CD4-positive, alpha-beta T cell (primary cell): ENCODE measurements at regions not wholly inside any gene's neighbourhood (a gene's known extent, or its start where the extent isn't known, plus 50 kb on each side); places are given as distances from the start of the nearest gene placed in this dataset.
A peak's percentile ranks its signal among the peaks of the same experiment; 100 is the strongest.

Experiments used
- ATAC-seq: fragments of 200-7000 bp; cut with Tn5 transposase; one replicate; pipeline ENCODE4 v1.10.0; 2022; ENCODE audit warnings: mild to moderate bottlenecking; ENCODE audit not compliant: poor library complexity
- CTCF ChIA-PET: fragments of 350-600 bp; sonication (Branson Sonifier 250); formaldehyde crosslinking; loops from one replicate; lab custom pipeline; 2021; ENCODE audit warnings: antibody characterized with exemption, inconsistent platforms; lab: Charles Lee
- POLR2A ChIA-PET: fragments of 350-600 bp; sonication (Branson Sonifier 250); formaldehyde crosslinking; loops from one replicate; lab custom pipeline; 2021; ENCODE audit warnings: antibody characterized with exemption, inconsistent platforms; lab: Charles Lee
- DNase-seq, 14 experiments: peaks; one replicate each; pipeline ENCODE4 v3.0.0-alpha.2; 2013 to 2020; ENCODE audit warnings: mixed read lengths in 2 of 14
- H3K27ac ChIP-seq, 2 donors: one replicate each; pipeline versions ENCODE4 v1.5.1 to v1.7.0; 2013; ENCODE audit warnings: low read length in 2 of 2, low read depth in 1 of 2, mild to moderate bottlenecking in 1 of 2
- H3K27me3 ChIP-seq, 2 experiments: 1 replicate in 1 of 2; 2 replicates in 1 of 2; pipeline versions ENCODE4 v1.6.1 to v1.7.0; 2013; ENCODE audit warnings: low read length in 2 of 2, control low read depth in 1 of 2, mild to moderate bottlenecking in 1 of 2, moderate library complexity in 1 of 2; ENCODE audit not compliant: insufficient read depth in 2 of 2, control insufficient read depth in 1 of 2
- H3K36me3 ChIP-seq: one replicate; pipeline ENCODE4 v1.6.1; 2013; ENCODE audit warnings: low read length, control low read depth; ENCODE audit not compliant: insufficient read depth
- H3K4me1 ChIP-seq: one replicate; pipeline ENCODE4 v1.6.1; 2013; ENCODE audit warnings: low read length, control low read depth; ENCODE audit not compliant: insufficient read depth
- H3K4me3 ChIP-seq: one replicate; pipeline ENCODE4 v1.5.1; 2013; ENCODE audit warnings: mild to moderate bottlenecking, low read length, moderate library complexity
- H3K9me3 ChIP-seq, 2 experiments: 1 replicate in 1 of 2; 2 replicates in 1 of 2; pipeline versions ENCODE4 v1.6.1 to v1.7.0; 2013; ENCODE audit warnings: low read length in 2 of 2, mild to moderate bottlenecking in 2 of 2, control low read depth in 1 of 2, moderate library complexity in 1 of 2; ENCODE audit not compliant: control insufficient read depth in 1 of 2, insufficient read depth in 1 of 2
- H3K27ac Mint-ChIP-seq: one replicate; pipeline ENCODE4 v1.8.0; 2020; ENCODE audit warnings: mixed read lengths
- H3K27me3 Mint-ChIP-seq: one replicate; pipeline ENCODE4 v1.8.0; 2021; ENCODE audit warnings: mixed read lengths
- H3K36me3 Mint-ChIP-seq: one replicate; pipeline ENCODE4 v1.8.0; 2021; ENCODE audit warnings: low read depth, mixed read lengths
- H3K4me1 Mint-ChIP-seq: one replicate; pipeline ENCODE4 v1.8.0; 2021; ENCODE audit warnings: low read depth, mixed read lengths
- H3K4me3 Mint-ChIP-seq: one replicate; pipeline ENCODE4 v1.8.0; 2020; ENCODE audit warnings: mild to moderate bottlenecking, mixed read lengths
- H3K9me3 Mint-ChIP-seq: one replicate; pipeline ENCODE4 v1.8.0; 2020; ENCODE audit warnings: mixed read lengths
- intact Hi-C, 2 experiments: fragments of 100-400 bp; cut with DNase I in 1 of 2; cut with micrococcal nuclease in 1 of 2; formaldehyde crosslinking; loops; one replicate each; pipeline versions ENCODE4 v1.15.1 to v1.9.0; 2023 to 2025; cut with DNase I, micrococcal nuclease
- TF ChIP-seq, protein P1 (sequence below): fragments of 200-600 bp; IDR thresholded peaks from one replicate; pipeline ENCODE4 v1.8.0; 2022; ENCODE audit warnings: antibody characterized with exemption, mild to moderate bottlenecking

GRCh38 chr3:72666447-72666755, 181.8 kb downstream of the SHQ1 start:
- Mint-ChIP-seq H3K9me3 (no peaks in the 10 kb centered on the region), H3K4me1 (no peaks in the 10 kb centered on the region), H3K4me3 (no peak overlapping the region), H3K36me3 (no peaks in the 10 kb centered on the region), H3K27me3 (no peaks in the 10 kb centered on the region), H3K27ac (no peak overlapping the region)
- H3K9me3 ChIP-seq: no peaks in the 10 kb centered on the region
- no peaks in the 10 kb centered on the region for H3K36me3 ChIP-seq
- ChIA-PET POLR2A (interaction anchor here (1.1 to 3.1 kb wide), 4 partner anchors 72 to 185 kb away, joined by 3 to 42 read pairs (median 8); no protein-coding TSS in a partner anchor), CTCF (interaction anchor here (0.7 to 3.8 kb wide), 7 partner anchors 9 to 741 kb away, joined by 3 to 38 read pairs (median 4); no protein-coding TSS in a partner anchor)
- H3K27ac ChIP-seq: no peak overlapping the region
- TF ChIP-seq, protein P1, sequence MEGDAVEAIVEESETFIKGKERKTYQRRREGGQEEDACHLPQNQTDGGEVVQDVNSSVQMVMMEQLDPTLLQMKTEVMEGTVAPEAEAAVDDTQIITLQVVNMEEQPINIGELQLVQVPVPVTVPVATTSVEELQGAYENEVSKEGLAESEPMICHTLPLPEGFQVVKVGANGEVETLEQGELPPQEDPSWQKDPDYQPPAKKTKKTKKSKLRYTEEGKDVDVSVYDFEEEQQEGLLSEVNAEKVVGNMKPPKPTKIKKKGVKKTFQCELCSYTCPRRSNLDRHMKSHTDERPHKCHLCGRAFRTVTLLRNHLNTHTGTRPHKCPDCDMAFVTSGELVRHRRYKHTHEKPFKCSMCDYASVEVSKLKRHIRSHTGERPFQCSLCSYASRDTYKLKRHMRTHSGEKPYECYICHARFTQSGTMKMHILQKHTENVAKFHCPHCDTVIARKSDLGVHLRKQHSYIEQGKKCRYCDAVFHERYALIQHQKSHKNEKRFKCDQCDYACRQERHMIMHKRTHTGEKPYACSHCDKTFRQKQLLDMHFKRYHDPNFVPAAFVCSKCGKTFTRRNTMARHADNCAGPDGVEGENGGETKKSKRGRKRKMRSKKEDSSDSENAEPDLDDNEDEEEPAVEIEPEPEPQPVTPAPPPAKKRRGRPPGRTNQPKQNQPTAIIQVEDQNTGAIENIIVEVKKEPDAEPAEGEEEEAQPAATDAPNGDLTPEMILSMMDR: peak; percentile 27
- DNase-seq (no peak), ATAC-seq (no peak)
- intact Hi-C loops: loop anchor here (1.0 to 10.0 kb wide), 7 partner anchors 152 to 791 kb away; no protein-coding TSS in a partner anchor
- peaks cover 0 to 3% of the 10 kb centered on the region in 2 experiments for H3K27me3 ChIP-seq
- no peak overlapping the region for H3K4me3 ChIP-seq
- no peaks in the 10 kb centered on the region for H3K4me1 ChIP-seq

DNA sequence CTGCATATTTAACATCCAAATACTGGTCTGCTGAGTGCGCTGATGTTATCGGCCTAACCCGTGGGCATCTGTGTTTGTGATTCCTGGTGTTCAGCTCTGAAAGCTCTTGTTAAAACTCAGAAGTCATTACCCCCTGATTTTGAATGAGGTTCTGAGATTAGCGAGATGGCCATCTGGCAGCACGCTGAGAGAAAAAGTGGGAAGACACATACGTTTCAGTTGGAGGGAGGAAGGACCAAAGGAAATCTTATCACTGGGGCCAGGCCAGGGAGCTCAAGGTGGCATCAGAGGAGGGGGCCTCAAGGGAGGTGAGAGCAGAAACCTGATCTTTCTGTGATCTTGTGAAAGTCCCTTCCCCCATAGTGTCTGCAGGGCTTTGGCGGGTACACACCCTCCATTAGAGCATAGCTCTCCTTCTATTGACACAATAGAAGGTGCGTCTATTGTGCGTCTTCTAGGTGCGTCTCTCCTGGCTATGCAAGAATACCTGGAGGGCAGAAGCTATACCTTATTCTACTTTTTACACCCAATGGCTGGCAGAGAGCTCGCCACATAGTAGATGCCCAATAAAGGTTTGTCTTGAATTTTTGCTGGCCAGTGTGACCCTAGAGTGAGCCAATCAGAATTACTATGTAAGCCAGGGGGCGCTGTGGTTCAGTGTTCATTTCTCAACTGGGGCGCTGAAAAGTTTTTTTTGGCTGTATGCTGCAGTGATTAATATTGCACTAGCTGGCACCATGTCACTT, 182.4 kb downstream of the SHQ1 start:
- Mint-ChIP-seq H3K9me3 (no peaks in the 10 kb centered on the region), H3K27ac (no peak overlapping the region), H3K4me1 (no peaks in the 10 kb centered on the region), H3K27me3 (no peaks in the 10 kb centered on the region), H3K36me3 (no peaks in the 10 kb centered on the region), H3K4me3 (no peak overlapping the region)
- TF ChIP-seq, protein P1: peak; percentile 82
- no peaks in the 10 kb centered on the region for H3K9me3 ChIP-seq
- ChIA-PET POLR2A (interaction anchor here (0.7 to 3.1 kb wide), 6 partner anchors 73 to 185 kb away, joined by 3 to 42 read pairs (median 4); no protein-coding TSS in a partner anchor), CTCF (interaction anchor here (0.6 to 3.8 kb wide), 8 partner anchors 9 to 740 kb away, joined by 3 to 38 read pairs (median 4); no protein-coding TSS in a partner anchor)
- H3K27ac ChIP-seq: no peak overlapping the region
- H3K27me3 ChIP-seq: peaks cover 0 to 3% of the 10 kb centered on the region in 2 experiments
- H3K4me1 ChIP-seq: no peaks in the 10 kb centered on the region
- no peaks in the 10 kb centered on the region for H3K36me3 ChIP-seq
- peak; percentile 34 to 76 (median 53) for DNase-seq
- H3K4me3 ChIP-seq: no peak overlapping the region
- ATAC-seq: peak; percentile 51
- intact Hi-C loops: loop anchor here (1.0 to 10.0 kb wide), 8 partner anchors 152 to 791 kb away; no protein-coding TSS in a partner anchor

- no peak overlapping the region for H3K27ac Mint-ChIP-seq
- ATAC-seq (no peak), DNase-seq (no peak)
- ChIA-PET CTCF (interaction anchor here (3.8 kb wide), 1 partner anchor 156 kb away, joined by 38 read pairs; no protein-coding TSS in a partner anchor), POLR2A (interaction anchor here (1.1 to 3.1 kb wide), 5 partner anchors 74 to 186 kb away, joined by 3 to 42 read pairs (median 6); no protein-coding TSS in a partner anchor)
- no peaks in the 10 kb centered on the region for H3K9me3 ChIP-seq
- intact Hi-C loops: loop anchor here (2.0 to 10.0 kb wide), 4 partner anchors 390 to 788 kb away; no protein-coding TSS in a partner anchor
- no peak overlapping the region for H3K4me3 ChIP-seq
- no peak overlapping the region for H3K4me3 Mint-ChIP-seq
- H3K9me3 Mint-ChIP-seq: no peaks in the 10 kb centered on the region
- no peak overlapping the region for H3K27ac ChIP-seq
- H3K36me3 Mint-ChIP-seq: no peaks in the 10 kb centered on the region
- no peaks in the 10 kb centered on the region for H3K4me1 ChIP-seq
- TF ChIP-seq, protein P1: no peak
- H3K27me3 Mint-ChIP-seq: no peaks in the 10 kb centered on the region
- H3K36me3 ChIP-seq: no peaks in the 10 kb centered on the region
- H3K4me1 Mint-ChIP-seq: no peaks in the 10 kb centered on the region
- H3K27me3 ChIP-seq: peaks cover 0 to 3% of the 10 kb centered on the region in 2 experiments
Measured at GRCh38 chr3:72665103-72665502, 183.1 kb downstream of the SHQ1 start.
